Embryonic facial prominence (tissue), 1 donor: ENCODE measurements at regions not wholly inside any gene's neighbourhood (a gene's known extent, or its start where the extent isn't known, plus 50 kb on each side); places are given as distances from the start of the nearest gene placed in this dataset.

Experiments
- DNase-seq: peaks from one replicate; pipeline ENCODE4 v3.0.0-alpha.2; 2016; ENCODE audit errors: extremely low spot score

DNA sequence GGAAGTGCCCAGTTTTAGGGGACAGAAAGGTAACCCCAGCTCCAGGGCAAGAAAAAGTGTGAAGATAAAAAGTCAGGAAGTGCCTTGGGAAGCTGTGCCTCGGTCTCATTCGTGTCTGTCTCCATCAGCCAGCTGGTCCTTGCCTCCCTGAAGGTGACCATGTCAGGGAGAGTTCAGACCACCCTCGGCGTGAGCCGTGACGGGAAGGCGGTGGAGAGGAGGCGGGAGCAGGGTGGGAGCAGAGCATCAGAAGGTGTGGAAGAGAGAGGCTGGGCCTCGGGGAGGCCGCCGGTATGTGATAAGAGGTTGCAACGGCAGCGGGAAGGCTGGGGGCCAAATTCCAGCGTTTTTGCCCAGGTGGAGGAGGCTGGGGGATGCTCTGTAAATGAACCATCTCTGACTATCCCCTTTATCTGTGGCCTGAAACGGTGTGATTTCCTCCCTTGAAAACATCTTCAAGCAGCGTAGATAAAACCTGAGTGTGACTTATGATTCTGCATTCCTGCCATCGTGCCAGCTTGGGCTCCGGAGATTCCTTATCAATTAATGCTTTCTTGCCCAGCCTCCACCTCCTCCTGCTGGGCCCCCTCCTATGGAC lies 251.8 kb downstream of the IRF8 start:
- DNase-seq: no peak

GRCh38 chr16:86151239-86151851 lies 252.4 kb downstream of the IRF8 start:
- no peak for DNase-seq

DNA sequence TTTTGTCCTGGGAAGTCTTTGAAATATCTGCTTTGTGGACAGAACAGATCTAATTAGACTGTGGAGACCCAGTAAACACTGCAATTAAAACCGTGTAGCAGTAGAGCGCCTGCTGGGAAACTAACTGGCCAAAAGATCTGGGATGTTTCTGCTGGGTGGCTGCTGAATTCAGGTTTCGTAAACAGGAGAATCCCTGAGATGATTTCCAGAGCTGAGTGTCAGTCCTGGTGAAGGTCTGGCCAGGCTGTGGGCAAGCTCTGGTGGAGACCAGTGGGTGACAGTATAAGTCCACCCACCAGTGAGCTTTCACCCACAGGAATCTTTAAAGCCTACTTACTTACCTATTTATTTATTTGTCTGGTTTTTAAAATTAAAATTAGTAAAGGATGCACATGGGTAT lies 257.2 kb downstream of the IRF8 start:
- no peak for DNase-seq

DNA sequence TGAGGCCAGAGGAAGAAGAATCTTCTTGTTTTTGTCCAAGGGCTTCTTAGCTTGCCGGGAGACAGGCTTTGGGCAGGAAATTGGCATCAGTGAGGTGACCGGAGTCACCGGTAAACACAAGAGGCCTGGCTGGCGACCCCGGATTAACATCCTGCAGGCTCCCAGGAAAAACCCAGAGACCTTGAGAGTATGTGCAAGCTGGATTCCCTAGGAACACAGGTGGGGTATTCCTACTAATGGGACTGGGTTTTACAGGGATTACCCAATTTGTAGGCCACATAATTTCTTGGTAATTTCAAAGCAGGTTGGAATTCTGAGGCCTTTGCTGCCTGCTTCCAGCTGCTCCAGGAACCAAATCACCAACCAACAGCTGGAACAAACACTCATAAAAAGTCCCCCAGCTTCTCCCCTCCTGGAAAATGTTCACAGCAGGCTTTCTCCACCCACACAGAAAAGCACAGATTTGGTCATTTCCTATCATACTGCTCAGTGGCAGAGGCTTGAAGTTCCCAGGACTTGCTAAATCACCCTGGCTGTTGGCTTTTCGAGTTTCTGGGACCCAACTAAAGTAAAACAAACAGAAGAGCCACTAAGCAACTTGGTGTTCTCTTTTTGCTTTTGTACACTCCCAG lies 258.8 kb downstream of the IRF8 start:
- no peak for DNase-seq

DNA sequence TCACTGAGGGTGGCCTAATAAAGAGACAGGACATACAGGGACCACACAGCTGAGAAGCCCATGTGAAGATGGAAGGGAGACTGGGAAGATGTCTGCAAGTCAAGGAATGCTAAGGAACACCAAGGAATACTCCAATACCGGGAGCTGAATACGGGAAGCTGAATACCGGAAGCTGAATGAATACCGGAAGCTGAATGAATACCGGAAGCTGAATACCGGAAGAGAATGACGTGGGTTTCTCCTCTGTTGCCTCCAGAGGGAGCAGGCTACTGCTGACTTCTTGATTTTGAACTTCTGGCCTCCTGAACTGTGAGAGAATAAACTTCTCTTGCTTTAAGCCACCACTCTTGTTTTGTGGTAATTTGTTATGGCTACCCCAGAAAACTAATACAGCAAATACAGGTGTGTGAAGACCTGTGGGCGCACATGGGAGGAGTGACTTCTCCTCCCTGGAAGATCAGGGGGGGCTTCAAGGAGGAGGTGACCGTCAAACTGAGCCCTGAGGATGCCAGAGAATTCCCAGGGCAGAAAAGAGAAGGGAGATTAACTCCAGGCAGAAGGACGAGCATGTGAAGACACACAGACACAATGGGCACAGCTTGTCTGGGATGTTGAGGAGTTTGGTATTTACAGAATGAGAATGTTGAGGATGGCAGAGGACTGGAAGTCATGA lies 259.9 kb downstream of the IRF8 start:
- DNase-seq: no peak

GRCh38 chr16:86165479-86165878 lies 266.5 kb downstream of the IRF8 start:
- DNase-seq: no peak

- no peak for DNase-seq
Observed at GRCh38 chr16:86166414-86166813, 267.5 kb downstream of the IRF8 start.

GRCh38 chr16:86167061-86167460 lies 268.1 kb downstream of the IRF8 start:
- no peak for DNase-seq

DNA sequence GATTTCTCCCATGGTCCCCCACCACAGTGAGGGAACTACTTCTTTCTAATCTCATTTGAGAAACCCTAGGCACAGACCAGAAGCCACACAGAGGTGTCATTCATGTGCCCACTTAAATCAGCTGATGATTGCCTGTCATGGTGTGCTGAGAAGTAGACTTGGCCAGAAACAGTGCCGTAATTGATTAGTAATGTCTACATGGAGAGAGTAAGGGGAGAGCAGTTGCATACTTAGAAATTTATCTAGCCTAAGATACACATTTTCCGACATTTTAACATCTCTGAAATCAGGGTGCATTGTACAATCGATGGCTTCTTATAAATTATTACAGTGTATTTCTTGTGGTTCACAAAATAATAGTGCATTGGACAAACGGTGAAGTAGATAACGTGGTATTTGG lies 271.8 kb downstream of the IRF8 start:
- no peak for DNase-seq

- no peak for DNase-seq
Observed at GRCh38 chr16:86171329-86171728, 272.4 kb downstream of the IRF8 start.

DNA sequence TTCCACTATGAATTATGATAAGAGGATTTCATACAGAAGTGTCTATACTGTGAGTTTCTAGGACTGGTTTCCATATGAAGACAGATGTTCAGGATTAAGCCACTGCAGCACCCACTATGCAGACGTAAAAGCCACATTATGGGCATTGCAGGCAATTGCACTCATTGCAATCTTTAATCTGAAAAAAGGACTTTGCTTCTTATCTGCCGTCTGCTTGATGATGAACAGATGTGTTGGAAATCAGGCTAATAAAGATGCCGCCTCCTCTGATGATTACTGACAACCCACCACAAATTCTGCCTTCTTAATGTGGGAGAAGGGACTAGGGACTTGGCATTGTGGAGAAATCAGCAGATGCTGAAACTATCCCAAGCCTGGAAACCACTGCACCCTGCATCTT lies 276.9 kb downstream of the IRF8 start:
- DNase-seq: no peak

GRCh38 chr16:86176462-86176861 lies 277.5 kb downstream of the IRF8 start:
- DNase-seq: no peak

DNA sequence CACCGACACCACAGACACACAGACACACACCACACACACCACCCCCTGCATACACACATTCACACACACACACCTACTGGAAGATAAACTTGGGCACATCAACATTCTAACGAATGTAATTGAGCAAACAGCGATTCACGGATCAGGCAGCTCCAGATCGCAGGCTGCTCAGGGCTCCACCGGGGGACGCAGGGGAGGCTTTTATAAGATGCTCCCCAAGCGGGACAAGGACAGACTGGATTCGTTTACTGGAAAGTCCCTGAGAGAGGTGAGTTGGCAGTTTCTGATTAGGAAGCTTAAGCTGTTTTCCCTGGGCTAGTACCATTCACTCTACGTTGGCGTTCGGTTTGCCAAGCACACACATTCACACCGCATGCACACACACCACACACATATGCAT lies 281.3 kb downstream of the IRF8 start:
- no peak for DNase-seq

DNA sequence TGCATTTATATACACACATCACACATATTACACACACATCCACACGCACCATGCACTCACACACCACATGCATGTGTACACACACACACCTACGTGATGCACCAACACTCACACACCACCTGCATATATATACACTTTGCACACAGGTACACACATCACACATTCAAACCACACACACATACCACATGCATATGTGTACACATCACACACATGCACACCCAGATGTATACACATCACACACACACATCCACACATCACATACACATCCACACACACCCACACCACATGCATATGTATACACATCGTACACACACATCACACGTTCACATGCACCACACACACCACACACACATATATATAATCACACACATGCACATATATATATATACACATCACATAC lies 281.8 kb downstream of the IRF8 start:
- DNase-seq: no peak

DNA sequence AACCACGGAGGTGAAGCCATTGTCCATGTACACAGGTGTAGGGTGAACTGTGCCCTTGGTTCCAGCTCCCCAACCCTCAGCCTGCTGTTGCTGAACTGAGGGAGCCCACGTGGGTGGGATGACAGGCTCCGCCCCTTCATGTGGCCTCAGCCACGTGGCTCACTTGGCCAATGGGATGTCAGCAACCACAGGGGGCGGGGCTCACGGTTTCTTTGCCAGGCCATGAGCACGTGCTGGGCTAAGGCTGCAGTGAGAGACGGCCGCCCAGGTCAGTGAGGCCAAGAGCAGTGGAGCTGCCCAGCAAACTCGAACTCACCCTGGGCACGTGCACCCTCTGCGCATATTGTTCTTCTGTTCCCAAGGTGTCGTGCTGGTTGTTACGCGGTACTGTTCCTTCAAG lies 282.6 kb downstream of the IRF8 start:
- DNase-seq: no peak

DNA sequence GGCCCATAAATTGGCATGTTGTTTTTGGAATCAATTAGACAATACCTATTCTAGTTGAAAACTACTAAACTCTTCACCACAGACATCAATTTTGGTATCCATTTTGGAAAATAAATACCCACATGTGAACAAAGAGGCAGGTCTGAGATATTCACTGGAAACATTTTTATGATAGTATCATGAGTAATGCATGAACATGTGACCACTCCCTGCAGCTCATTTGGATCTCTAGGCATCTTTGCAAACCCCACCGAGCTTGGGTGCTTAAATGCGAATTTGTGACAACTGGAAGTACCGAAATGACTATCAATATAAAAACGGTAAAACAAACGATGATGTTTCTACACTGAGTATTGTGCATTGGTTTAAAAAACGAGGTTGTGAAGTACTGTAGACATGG lies 285.2 kb downstream of the IRF8 start:
- no peak for DNase-seq

DNA sequence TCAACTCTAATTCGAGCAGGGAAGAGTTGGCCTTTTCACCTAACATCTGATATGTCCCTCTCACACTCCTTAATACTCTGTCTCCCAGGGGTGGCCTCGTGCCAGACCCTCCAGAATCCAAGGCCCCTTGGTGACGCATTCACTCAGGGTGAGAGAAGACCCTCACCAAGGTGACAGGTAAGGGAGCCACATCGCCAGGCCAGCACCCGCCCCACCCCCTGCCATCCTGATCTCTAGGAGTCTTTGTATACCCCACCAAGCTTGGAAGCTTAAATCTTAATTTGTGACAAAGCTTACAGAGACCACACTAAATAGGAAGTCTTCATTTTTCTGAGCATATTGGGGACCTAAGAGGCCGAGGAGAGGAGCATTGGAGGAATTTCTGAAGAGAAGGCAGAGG lies 286.1 kb downstream of the IRF8 start:
- no peak for DNase-seq

DNA sequence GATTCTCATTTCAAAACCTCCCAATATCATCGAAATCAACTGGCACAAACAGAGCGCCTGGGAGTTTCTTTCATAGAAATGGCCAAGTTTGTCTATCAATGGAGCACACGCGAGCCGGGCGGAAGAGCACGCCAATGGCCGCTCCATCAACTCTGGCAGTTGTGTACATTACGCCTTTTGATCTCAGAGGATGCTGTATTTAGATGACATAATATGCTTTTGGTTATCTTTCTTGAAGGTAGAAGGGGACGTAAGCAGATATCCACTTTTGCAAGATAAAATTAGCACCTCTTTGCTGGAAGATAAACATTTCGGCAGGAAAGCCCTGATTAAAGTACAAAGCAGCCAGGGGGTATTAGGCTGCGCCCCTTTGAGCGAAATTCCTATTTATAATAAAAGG lies 287.4 kb downstream of the IRF8 start:
- DNase-seq: no peak

DNA sequence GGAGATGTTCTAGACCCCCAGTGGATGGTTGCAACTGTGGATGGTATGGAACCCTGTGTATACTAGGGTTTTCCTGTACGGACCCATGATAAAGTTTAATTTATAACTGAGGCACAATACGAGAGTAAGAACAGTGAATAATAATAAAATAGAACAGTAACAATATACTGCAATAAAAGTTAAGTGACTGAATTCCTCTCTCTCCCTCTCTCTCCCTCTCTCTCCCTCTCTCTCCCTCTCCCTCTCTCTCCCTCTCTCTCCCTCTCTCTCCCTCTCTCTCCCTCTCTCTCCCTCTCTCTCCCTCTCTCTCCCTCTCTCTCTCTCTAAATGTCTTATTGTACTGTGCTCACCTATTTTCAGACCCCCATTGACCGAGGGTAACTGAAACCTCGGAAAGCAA lies 291.0 kb downstream of the IRF8 start:
- DNase-seq: no peak

DNA sequence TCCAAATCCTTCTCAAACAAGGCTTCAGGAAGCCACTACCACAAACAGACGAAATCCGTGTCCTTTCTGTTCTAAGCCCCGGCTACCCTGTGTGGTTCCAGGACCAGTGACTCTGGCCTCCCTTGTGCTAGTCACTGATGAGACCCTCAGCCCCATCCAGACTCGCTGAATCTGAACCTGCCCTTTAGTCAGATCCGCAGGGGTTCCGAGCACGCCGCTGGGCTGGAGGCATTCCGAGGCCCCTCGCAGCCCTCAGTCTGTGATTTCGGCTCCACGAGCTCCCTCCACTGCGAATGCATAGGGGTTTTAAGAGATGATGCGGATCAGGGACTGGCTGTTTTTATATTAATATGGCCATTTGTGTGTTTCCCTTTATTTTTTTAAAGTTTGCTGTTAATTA lies 292.7 kb downstream of the IRF8 start:
- DNase-seq: no peak

- no peak for DNase-seq
Observed at GRCh38 chr16:86193528-86194193, 294.7 kb downstream of the IRF8 start.

DNA sequence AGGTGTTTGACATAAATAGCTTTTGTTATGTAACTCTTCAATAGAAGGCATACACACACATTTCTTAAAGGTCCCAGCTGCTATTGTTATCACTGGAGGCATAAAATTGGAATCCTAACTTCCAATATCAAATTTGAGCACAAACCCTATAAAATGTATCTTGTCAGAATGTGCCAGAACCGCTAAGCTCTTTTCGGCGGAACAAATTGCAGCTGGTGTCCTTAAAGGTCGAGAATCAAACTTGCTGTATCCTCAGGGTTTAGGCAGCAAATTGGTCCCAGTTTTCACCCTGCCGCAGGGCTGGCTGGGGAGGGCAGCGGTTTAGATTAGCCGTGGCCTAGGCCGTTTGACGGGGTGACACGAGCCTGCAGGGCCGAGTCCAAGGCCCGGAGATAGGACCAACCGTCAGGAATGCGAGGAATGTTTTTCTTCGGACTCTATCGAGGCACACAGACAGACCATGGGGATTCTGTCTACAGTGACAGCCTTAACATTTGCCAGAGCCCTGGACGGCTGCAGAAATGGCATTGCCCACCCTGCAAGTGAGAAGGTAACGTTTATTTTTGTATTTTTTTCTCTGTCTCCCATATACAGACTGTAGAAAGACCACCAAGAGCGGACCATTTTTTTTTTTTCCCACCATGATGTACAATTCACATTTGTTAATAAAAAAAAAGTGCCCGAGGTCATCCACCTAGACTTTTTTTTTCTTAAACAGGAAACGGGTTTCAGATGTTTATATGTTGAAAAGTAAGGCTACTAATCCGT lies 297.1 kb downstream of the IRF8 start:
- no peak for DNase-seq
